GM19397 (cell line): ENCODE measurements at regions not wholly inside any gene's neighbourhood (a gene's known extent, or its start where the extent isn't known, plus 50 kb on each side); places are given as distances from the start of the nearest gene placed in this dataset.

Experiments used
- ATAC-seq: cut with Tn5 transposase; IDR thresholded peaks from one replicate; pipeline ENCODE4 v1.9.1; 2021; ENCODE audit warnings: mild to moderate bottlenecking, moderate library complexity; ENCODE audit not compliant: unreplicated experiment

DNA sequence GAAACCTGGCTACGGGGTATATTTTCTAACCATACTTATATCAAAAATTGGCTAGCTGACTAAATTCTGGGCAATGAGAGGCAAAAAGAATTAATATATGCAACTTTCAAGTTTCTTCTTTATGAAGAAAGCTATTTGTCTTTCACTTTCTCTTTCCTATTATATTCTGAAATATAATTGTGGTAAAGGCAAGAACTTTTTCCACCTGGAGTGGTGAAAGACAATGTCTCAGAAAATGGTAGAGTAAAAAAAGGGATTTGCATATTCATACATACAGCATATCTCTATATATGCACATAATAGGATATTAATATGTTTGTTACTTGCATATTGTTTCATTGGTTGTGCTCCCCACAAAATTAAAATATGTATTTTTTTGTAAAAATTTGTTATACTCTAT, 793.8 kb downstream of the PLA2G4A start:
- no peak for ATAC-seq

GRCh38 chr1:187624812-187625545, 796.2 kb downstream of the PLA2G4A start:
- ATAC-seq = no peak

GRCh38 chr1:187626056-187626455, 797.3 kb downstream of the PLA2G4A start:
- no peak for ATAC-seq

- ATAC-seq = no peak
These were observed 798.8 kb downstream of the PLA2G4A start for GRCh38 chr1:187627516-187627915.

GRCh38 chr1:187629075-187629474, 800.3 kb downstream of the PLA2G4A start:
- no peak for ATAC-seq

DNA sequence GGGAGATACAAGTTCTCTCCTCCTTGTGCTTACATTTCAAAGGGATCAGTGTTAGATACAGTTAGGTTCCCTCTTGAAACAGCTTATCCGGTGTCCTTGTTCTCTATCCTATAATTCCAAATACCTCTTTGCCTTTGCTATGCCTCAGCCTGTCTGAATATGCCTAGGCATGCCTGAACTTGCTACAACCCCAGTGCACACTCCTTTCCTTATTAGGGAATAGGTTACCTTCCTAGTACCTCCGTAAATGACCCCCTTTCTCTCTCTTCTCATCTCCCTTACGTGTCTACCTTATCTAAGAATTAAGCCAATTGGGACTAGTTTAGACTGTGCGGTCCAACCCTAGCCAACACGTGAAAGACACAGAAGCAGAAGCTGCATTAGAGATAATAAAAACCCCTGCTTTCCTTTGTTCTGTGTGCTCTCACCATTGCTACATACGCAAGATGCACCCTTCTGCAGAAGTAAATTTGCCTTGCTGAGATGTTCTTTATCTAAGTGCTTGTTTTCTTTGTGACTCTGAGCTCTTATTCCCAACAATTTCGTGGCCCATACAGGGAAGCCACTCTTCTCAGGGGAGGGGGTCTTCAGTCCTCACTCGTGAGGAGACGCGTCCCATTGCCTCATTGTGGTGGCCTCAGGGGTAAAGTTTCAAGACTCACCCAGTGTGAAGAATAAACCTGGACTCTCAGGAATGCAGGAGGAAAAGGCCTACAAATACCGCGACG, 802.1 kb downstream of the PLA2G4A start:
- no peak for ATAC-seq

GRCh38 chr1:187631381-187631675, 802.6 kb downstream of the PLA2G4A start:
- no peak for ATAC-seq

DNA sequence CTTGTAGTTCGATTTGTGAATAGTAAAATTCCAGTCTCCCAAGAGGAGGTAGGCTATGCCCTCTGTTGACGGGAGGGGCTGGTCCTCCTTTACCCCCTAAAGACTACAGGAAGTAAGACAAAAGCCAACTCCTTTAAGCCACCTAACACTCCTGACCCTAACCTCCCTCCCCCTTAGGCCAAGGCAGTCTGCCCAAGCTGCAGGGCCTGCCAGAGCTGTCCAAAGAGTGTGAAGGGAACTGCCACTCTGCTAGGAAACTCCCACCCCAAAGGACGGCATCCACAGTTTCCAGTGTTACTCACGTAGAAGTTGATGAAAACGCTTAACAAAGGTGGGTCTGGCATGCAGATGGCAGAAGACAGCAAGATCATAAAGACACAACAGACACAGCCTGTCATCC, 803.2 kb downstream of the PLA2G4A start:
- no peak for ATAC-seq

DNA sequence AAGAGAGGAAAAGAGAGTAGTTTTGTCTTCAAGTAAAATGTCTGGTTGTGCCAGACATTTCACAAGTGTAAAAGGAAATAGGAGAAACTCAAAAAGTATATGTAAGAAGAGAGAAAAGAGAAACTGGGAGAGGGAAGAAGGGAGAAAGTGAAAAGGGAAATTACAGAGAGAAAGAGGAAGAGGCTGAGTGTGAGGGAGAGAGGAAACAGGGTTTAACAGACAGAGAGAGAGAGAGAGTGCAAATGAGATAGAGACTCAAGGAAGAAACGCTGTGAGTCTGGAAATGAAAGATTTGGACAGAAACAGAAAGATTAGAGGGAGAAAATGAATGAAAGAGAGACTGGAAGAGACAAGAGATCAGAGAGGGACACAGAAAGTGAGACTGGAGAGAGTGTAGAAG, 806.2 kb downstream of the PLA2G4A start:
- no peak for ATAC-seq

DNA sequence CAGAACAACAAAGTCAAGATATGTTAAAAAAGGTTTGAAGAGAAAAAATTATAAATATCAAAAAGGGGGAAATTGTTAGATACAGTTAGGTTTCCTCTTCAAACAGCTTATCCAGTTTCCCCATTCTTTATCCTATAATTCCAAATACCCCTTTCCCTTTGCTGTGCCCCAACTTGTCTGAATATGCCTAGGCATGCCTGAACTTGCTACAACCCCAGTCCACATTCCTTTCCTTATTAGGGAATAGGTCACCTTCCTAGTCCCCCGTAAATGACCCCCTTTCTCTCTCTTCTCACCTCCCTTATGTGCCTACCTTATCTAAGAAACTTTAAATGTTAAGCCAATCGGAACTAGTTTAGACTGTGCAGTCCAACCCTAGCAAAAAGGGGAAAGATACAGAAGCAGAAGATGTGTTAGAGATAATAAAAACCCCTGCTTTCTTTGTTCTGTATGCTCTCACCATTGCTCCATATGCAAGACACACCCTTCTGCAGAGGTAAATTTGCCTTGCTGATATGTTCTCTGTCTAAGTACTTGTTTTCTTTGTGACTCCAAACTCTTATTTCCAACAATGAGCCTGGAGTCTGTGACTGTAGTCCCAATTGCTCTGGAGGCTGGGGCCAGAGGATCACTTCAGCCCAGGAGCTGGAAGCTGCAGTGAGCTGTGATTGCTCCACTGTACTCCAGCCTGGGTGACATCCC, 810.1 kb downstream of the PLA2G4A start:
- no peak for ATAC-seq

- no peak for ATAC-seq
These were observed 812.3 kb downstream of the PLA2G4A start for GRCh38 chr1:187641015-187641414.

DNA sequence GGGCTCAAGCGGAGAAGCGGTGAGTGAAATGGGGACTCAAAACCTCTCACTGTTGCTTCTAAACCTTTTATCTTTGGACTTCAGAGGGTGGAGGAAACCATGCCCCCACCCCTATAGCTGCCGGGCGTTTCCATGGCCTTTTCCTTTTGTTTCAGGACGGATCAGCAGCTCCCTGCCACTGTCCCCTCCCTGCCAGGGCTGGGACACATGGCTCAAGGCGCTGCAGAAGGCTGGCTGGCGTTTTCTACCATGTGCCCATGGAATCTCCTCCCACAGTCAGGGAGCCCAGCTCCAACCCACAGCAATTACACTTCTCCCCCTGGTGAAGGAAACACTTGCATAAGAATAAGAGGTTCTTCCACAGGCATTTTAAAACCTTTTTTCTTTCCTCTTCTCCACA, 812.7 kb downstream of the PLA2G4A start:
- ATAC-seq = no peak

DNA sequence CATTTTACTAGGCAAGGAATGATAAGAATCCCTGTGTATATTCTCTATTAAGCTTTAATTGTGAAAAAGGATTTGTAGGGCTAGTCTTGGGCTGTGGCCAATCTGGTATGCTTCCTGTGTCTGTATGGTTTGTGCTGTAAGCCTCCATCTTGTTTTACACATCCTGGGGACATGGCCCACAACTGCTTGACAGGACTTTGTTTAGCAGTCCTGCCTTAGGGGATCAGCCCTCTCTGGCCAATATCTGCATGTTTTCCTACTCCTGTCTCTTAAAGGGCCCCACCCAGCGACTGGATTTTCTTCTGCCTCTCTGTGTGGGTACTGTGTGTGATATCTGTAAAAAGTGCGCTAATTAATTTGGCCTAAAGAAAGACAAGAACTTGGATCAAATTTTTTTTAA, 813.2 kb downstream of the PLA2G4A start:
- ATAC-seq = no peak

GRCh38 chr1:187645651-187646050, 816.9 kb downstream of the PLA2G4A start:
- ATAC-seq = no peak

DNA sequence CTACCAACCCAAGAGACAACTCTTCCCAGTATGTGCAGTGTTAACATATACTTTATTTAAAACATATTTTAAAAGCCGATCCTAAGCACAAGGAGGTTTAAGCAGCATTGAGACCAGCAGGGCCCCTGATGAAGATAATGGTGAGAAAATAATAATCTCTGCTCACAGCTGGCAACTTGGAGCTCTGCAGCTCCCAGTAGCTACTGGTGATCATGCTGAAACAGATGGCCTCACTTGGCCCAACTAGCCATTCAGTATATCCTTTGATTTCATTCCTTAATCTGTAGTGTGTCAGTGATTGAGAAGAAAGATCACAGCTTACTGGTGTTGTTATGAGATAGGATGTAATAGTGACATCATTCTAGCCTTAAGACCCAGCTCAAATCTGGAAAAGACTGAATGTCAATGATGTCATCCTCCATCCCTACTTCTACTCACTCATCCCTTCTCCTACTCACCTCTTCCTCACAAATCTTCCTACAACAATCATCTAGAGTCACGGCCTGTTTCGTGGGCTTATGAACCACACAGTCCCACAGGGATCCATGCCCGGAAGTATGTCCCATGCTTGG, 817.9 kb downstream of the PLA2G4A start:
- ATAC-seq = no peak

DNA sequence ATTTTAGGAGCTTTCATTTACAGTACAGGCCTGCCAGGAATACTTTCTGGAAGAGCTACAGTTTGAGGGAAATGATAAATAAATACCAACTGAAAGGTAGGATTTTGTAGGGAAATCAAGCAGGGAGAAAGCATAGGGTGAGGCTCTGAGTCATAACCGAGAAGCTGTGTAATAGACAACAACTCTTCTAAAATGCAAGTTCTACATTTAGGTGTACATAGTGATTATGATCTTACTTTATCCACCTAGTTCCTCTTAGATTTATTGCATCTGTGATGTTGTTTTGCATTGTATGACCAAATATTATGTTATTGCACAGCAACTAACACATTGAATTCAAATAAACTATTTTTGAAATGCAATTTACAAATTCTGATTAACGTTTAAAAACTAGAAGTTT, 819.3 kb downstream of the PLA2G4A start:
- ATAC-seq = no peak

DNA sequence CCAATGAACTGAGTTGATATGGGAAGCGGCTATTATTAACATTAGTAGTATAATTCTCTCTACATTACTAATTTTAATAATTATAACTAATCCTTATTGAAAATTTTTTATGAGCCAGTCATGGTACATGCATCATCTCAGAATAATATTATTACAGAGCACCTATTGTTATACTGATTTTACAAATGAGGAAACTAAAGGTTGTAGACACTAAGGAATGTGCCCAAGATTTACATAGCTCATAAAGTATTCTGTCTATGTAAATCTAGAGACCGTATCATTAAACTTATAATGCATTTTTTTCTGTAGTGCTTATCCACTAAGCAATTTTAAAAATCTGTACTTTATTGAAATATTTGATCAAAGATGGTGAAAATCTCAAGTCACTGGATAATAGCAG, 825.9 kb downstream of the PLA2G4A start:
- no peak for ATAC-seq

DNA sequence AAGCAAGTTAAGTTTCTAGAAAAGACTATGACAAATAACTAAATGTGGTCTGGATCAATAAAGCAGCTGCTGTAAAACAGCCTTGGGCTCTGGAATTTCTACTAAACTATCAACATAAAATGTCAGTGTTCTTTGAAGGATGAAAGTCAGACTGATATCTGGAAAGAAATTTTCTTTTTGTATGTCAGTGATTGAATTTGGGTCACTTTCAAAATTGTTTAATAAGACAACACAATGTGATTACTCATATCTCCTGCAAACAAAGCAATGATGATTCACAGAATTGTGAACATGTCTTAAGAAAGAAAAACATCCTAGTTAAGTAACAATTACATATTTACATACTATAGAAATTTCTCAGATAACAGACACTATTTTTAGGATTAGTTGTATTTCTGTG, 826.4 kb downstream of the PLA2G4A start:
- ATAC-seq = no peak

DNA sequence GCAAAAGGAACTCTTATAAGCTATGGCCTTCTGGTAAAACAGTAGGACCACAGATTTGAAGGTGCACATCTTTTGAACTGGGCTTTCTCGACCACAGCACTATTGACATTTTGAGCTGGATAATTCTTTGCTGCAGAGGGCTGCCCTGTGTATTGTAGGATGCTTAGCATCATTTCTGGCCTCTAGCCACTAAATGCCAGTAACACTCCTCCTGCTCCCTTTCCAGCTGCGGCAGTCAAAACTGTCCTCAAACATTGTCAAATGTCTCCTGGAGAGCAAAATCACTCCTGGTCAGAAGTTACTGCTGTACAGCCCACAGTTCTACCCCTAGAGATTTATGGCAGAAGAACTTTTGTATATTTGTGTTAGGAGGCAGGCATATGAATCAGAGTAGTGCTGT, 836.7 kb downstream of the PLA2G4A start:
- no peak for ATAC-seq

DNA sequence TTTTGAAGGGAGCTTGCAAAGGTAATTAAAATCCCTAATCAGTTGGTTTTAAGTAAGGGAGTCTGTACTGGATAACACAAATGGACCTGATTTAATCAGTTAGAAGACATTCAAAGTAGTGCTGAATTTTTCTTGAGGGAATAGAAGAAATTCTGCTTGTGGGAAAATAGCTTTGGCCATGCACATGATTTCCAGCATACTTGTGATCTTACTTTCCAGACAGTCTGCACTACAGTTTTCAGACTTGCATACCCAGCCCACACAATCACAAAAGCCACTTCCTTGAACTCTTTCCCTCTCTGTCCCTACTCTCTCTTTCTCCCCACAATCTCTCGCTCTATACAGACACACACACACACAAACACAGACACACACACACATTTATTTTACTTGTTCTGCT, 852.1 kb downstream of the PLA2G4A start:
- no peak for ATAC-seq

- ATAC-seq = no peak
These were observed 853.4 kb downstream of the PLA2G4A start for GRCh38 chr1:187682112-187682511.

- ATAC-seq = no peak
These were observed 856.6 kb downstream of the PLA2G4A start for GRCh38 chr1:187685333-187685732.
